Fibroblast of skin of back (primary cell): ENCODE measurements at regions not wholly inside any gene's neighbourhood (a gene's known extent, or its start where the extent isn't known, plus 50 kb on each side); places are given as distances from the start of the nearest gene placed in this dataset.
"Not testable (repeated sequence)": the region's sequence is repeated elsewhere in the genome, so short reads cannot be mapped to it uniquely, and the experiment has no call there.

Experiments used
- DNase-seq: peaks from one replicate; pipeline ENCODE4 v3.0.0-alpha.2; 2013

DNA sequence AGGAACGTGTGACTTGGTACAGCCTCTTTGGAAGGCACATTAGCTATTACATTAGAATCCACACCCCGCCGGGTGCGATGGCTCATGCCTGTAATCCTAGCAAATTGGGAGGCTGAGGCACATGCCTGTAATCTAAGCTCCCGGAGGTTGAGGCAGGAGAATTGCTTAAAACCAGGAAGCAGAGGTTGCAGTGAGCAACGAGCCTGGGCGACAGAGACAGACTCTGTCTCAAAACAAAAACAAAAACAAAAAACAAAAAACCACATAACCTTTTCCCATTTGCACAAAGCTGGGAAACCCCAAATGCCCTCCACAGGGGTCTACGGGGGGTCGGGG is 82.7 kb upstream of the METTL9 start:
- not testable (repeated sequence) for DNase-seq

DNA sequence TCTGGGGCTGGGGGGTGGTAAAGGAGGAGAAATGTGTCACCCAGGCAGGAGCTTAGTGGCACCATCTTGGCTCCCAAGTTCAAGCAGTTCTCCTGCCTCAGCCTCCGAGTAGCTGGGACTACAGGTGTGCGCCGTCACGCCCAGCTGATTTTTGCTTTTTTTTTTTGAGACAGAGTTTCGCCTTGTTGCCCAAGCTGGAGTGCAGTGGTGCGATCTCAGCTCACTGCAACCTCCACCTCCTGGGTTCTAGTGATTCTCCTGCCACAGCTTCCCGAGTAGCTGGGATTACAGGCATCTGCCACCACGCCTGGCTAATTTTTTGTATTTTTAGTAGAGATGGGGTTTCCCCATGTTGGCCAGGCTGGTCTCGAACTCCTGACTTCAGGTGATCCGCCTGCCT is 82.1 kb upstream of the METTL9 start:
- not testable (repeated sequence) for DNase-seq

DNA sequence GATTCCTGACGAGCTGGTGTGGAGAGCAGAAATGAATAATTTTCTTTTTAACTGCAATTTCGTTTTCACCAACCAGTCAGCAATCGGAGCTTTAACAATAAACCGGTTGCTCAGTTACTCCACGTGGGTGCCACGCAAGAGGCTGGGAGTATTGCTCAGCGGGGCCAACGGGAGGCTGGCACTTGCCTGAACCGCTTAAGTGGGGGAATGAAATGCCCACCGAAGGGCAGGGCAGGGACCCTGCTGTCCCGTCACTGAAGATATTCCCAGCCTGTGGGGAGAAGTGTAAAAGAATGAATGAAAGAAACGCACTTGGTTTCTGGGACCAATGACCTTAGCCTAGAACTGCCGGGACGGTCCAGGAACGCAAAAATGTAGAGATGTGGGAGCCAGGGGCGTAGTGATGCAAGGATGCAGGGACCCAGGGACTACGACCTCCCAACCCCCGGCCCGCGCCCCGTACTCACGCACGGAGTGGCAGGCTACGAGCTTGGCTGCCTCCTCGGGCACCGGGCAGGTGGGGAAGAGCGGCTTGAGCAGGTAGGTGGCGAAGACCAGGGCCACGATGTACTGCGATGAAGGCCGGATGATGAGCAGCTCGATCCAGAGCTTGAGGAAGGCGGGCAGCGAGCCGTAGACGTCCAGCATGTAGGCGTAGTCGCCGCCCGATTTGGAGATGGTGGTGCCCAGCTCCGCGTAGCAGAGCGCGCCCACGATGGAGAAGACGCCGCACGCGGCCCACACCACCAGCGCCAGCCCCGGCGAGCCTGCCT is 79.8 kb upstream of the METTL9 start:
- DNase-seq = not testable (repeated sequence)

DNA sequence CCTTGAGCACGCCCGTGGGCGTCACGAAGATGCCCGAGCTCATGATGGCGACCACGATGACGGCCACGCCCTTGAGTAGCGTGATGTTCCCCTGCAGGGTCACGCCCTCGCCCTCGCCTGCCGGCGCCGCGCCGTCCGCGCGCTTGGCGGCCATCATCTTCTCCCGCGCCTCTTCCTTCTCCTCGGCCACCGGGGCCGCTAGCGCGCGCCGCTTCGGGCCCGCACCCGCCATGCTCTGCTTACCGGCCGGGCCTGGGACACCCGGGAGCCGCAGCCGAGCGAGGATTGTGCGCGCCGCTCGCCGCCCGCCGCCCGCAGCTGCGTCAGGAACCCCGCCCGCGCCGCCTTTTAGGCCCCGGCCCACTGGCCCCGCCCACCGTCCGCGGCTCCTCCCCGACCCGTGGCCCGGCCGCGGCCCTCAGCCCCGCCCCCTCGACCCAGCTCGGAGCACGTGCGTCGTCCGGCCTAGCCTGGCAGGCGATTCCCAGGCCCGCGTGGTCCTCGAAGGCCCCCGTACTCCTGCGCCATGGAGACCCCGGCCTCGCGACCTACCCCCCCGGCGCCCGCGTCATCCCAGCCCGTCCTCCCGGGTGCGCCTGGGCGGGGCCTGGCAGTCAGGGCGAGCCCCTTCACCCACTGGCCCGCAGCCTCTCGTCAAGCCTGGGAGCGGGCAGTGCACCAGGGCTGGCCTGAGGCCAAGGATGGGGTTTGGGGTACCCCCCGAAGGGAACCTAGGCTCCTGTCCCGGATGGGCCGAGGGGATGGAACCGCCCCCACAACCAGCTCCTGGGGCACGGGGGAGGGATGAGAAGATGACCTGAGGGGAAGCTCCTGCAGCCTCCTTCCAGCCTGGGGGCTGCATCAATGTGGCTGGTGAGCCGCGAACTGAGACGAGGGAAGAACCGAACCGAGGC is 79.0 kb upstream of the METTL9 start:
- DNase-seq = peak; percentile 96

DNA sequence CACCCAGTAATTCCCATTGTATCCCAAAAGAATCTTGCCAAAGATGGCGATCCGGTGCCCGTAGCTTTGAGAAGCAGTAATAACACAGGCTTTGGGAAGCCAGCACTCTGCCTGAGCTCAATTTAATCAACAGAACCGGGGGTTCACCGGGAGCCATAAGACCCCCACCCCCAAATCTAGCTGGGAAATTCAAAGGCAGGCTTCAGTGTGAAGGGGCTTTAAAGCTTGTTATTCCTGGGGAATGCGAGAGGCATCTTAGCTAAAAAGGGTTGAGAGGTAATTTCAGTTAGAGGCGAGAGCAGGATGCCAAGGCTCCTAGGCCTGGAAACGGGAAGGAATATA is 78.4 kb upstream of the METTL9 start:
- not testable (repeated sequence) for DNase-seq

DNA sequence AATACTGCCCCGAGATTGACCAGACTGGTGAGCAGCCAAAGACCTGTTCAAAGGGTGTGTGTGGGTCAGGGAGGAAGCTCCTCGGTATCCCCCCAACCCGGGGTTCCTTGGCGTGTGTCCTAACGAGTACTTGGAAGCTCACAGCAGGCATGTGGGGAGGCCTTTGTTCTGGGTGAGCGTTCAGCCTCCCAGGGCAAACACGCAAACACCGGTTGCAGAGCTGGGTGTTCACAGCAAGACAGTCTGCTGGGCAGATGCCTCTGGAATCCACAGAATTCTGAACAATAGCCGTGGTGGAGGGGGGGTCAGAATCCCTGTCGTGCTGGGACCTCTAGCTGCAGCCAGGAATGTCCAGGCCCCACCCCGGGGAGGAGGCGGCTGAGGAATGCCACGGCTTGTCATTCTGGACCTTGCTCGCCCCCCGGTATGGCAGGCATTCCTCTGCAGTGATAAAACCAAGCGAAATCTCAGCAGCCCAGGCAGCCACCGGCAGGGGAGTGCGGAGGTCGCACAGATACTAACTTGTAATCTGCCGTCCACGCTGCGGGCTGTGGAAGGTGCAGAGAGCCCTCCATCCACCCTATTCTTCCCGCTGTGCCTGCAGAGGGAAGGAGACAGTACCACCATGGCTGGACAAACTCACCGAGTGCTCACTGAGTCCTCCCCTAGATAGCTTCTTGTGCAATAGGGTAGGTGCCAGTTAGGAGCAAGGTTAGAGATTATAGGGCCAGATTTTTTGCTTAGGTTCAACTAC is 77.8 kb upstream of the METTL9 start:
- peak; percentile 94 for DNase-seq

DNA sequence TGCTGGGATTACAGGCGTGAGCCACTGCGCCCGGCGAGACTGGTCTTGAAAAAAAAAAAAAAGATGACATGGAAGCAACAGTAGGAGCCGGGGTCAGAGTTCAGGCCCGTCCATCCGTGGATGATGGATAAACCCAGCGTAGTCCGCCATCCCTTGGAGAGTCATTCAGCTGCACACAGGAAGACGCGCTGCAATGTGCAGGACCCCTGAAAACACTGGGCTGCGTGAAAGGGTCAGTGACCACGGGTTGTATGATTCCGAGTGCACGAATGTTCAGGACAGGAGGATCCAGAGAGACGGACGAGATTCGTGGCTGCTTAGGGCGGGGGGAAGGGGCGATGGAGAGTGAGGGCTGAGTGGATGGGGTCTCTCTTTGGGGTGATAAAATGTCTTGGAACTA is 76.5 kb upstream of the METTL9 start:
- not testable (repeated sequence) for DNase-seq

DNA sequence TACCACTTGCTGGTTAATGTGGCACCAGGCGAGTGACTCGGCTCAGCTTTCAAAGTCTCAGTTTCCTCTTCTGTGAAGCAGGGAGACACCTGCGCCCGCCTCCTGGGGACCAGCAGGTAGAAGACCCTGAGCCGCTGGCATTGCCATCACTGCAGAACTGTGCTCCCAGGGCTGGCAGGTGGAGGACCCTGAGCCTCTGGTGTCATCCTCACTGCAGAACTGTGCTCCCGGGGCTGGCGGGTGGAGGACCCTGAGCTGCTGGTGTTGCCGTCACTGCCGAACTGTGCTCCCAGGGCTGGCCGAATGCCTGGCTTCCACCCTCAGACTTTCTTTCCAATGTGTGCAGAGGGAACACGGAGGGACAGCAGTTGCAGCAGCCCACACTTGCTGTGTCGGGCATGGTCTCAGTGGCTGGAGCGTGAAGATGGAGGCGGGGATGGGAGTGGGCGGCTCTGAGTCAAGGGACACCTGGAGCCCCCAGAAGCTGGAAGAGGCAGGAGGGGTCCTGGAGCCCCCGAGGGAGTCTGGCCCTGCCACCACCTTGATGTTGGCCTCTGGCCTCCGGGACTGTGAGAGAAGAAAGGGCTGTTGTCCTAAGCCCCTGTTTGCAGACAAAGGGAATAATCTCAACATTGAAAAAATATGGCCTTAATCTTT is 75.8 kb upstream of the METTL9 start:
- DNase-seq = no peak

DNA sequence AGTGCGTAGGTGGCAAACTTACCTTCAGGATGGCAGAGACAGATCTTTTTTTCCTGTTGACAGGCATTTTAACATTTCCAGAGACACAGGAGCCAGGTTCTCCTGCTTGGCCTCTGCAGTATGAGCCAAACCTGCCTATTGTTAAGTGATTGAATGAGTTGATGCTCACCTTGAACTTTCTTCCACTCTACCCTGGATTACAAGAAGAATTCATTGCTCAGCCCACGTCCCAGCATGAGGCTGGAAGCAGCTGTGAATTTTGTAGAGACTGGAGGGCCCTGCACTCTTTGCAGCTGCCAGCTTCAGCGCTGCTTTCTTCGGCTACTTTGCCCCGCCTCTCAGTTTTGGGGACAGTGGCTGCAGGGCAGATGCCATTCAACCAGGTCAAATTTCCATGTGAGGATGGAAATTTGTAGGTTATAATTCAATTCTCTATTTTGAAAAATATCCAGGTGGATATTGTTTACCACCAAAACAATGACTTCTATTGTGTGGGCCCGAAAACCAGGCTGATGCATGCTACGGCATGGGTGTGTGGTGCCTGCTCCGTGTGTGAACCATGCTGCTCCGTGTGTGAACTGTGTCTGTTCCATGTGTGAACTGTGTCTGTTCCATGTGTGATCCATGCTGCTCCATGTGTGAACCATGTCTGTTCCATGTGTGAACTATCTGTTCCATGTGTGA is 75.2 kb upstream of the METTL9 start:
- DNase-seq = no peak

DNA sequence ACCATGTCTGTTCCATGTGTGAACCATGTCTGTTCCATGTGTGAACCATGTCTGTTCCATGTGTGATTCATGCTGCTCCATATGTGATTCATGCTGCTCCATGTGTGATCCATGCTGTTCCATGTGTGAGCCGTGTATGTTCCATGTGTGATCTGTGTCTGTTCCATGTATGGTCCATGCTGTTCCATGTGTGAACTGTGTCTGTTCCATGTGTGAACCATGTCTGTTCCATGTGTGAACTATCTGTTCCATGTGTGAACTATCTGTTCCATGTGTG is 74.7 kb upstream of the METTL9 start:
- DNase-seq = not testable (repeated sequence)

DNA sequence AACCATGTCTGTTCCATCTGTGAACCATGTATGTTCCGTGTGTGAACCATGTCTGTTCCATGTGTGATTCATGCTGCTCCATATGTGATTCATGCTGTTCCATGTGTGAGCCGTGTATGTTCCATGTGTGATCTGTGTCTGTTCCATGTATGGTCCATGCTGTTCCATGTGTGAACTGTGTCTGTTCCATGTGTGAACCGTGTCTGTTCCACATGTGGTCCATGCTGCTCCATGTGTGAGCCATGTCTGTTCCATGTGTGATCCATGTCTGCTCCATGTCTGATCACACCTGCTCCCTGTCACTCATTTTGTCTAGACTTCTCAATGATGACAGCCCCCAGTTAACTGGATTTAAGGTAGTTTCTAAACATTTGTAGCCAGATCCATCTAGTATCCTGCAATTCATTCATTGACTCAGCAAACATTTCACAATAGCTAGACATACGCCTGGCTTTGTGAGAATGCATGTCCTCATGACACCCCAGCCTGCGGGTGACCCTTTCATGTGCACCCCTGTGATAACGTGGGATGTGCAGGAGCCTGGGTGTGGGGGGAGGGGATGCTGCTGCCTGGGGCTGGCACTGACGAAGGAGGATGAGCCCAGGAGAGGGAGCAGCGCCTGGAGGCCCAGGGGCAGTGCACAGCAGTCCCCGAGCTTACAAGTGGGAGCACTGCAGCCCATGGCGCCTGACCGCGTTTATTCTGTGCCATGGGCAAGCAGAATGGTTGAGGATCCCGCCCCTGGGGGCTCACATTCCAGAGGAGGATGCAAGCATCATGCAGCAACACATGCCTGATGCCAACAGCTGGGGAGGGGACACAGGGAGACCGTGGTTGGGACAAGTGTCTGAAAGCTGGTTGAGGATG is 74.1 kb upstream of the METTL9 start:
- DNase-seq = peak; percentile 22

DNA sequence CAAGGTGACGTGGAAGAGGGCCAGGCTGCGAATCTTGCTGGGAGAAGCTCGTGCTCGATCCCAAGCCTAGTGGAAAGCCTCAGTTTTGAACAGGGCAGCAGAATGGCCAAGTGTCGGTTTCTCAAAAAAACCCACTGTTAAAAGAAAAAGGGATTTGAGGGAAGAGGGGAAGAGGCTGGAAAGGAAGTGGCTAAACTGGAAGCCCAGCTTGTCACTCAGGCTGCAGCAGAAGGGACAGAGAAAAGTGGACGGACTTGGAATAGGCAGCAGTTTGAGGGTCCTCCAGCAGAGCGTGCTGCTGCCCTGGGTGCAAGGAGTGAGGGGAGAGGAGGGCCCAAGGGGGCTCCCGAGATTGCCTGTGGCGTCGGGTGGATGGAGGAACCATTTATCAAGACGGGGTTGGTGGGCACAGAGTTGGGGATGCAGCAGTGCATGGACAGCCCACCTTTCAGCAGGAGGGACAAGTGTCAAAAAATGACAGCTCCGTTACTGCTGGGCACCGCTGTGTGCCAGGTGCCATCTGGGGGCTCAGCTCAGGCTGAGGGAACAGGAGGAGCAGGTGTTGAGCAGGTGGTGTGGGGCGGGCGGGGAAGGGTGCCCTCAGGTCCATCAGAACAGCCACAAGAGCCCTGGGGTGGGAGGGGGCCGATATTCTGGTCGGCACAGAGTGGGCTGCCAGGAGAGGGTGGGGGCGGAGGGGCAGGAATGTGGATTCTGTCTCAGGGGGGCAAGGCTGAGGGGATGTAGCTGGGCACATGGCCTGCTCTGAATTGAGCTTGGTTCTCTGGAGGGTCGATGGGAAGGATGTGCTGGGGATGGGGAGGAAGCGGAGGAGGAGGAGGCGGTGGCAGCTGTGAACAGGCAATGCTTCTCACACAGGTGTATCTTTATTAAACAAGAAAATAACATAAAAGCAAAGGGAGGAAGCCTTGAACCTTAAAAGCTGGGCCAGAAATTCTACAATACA is 73.1 kb upstream of the METTL9 start:
- DNase-seq = not testable (repeated sequence)

DNA sequence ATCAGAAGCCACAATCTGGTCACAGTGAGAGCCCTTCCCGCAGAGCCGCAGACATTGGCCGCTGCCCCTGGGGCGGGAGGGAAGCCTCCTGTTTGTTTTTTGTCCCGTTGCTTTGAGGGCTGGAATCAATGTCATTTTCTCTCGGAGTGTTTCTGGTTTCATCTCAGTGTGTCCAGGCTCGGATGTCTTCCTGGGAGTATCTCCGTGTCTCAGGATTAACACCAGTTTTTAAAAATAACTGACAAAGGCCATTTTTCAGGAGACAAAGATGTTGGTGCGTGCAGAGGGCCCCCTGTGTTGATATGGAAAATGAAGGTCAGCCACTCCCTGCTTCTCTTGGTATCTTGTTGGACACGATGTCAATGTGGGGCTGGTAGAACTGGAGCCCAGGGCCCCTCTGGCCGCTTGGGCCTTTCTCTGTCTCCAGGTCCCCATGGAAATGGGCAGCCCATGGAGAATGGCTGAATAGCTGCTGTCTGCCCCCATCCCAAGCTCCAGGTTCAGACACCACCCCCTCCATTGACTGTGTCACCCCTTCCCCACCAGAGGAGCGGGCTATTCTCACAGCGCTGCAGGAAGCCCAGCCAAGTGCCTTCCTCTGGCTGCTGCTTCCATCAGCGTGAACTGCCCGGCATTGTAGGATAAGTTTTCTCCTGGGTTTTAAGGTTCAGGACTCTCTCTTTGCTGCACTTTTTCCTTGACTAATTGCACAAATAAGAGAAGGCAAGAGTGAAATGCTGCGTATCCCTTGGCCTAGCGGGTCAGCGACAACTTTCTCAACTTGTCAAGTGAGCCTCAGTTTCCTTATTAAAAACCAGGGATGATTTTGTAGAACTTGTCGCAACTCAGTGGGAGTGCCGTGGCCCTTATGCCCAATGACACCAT is 72.2 kb upstream of the METTL9 start:
- no peak for DNase-seq

DNA sequence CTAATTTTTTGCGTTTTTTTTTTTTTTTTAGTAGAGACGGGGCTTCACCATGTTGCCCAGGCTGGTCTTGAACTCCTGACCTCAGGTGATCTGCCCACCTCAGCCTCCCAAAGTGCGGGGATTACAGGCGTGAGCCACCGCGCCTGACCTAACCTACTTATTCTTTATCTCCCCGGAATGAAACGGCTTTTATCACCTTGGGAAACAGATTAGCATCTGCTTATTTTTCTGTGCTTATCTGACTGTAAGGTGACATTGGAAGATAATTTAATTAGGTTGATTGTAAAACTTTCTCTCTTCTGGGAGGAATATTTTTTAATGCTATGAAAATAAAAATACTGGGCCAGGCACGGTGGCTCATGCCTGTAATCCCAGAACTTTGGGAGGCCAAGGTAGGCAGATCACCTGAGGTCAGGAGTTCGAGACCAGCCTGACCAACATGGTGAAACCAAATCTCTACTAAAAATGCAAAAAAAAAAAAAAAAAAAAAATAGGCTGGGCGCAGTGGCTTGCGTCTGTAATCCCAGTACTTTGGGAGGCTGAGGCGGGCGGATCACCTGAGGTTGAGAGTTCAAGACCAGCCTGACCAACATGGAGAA is 70.2 kb upstream of the METTL9 start:
- DNase-seq = not testable (repeated sequence)

DNA sequence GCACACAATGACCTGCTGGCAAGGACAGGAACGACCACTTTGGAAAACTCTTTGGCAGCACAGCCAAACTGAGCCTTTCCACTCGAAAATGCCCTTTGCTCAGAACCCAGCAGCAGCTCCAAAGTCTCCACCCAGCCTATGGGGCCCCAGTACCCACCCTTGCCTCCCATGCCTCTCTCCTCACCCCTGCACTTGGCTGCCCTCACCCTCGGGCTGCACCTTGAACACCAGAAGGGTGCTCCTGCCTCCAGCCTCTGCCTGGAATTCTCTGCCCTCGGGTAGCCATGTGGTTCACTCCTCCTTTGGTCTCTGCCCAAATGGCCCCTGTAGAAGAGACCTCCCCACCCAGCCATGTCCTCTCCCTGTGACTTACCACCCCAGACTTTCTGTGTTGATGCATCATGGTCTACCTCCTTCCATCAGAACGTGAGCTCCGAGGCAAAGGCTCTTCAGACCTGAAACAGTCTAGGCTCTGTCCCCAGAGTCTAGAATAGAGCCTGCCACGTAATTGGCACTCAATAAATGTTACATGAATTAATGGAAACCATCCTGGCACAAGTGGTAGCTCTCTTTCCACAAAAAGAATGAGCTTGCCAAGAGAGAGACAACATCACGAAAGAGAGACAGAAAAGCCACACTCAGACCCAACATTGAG is 68.5 kb upstream of the METTL9 start:
- not testable (repeated sequence) for DNase-seq

DNA sequence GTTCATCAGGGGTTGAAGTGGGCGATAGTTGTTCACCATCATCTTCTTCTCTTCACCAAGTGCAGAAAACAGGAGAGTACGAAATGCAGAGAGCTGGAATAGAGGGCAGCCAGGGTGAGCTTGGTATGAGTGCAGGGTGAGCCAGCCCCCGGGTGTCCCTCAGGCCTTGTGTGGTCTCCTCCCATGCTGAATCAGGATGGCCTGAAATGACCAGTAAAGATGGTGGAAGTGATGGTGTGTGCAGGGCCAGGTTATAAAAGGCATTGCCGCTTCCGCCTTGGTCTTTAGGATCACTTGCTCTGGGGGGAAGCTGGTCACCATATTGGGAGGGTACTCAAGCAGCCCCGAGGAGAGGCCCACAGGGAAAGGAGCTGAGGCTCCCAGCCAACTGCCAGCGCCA is 66.4 kb upstream of the METTL9 start:
- not testable (repeated sequence) for DNase-seq

DNA sequence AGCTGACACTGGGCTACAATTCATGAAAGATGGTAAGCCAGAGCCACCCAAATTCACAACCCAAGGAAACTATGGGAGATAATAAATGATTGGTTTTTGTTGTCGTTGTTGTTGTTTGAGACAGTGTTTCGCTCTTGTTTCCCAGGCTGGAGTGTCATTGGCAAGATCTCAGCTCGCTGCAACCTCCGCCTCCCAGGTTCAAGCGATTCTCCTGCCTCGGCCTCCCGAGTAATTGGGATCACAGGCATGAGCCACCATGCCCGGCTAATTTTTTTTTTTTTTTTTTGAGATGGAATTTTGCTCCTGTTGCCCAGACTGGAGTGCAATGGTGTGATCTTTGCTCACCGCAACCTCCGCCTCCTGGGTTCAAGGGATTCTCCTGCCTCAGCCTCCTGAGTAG is 65.9 kb upstream of the METTL9 start:
- DNase-seq = not testable (repeated sequence)

DNA sequence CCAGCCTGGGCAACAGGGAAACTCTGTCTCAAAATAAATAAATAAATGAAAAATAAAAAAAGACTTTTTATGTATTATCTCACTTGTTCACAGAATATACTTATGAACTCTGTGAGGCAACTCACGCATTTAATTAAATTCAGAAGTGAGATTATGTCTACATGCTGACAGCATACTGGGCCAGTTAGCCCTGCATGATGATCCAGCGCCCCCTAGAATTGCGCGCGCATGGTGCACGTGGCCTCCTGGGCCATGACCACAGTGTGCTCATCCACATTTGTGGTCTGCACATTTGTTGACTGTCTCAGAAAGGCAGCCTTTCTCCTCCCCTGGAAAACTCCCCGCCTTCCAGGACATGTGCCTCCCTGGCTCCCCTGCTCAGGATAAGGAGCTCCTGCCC is 64.8 kb upstream of the METTL9 start:
- peak; percentile 22 for DNase-seq
